Gastroesophageal sphincter (tissue), 3 donors: ENCODE measurements at regions not wholly inside any gene's neighbourhood (a gene's known extent, or its start where the extent isn't known, plus 50 kb on each side); places are given as distances from the start of the nearest gene placed in this dataset.

Experiments
- EP300 ChIP-seq: sonication (generic); formaldehyde crosslinking; IDR thresholded peaks from one replicate; pipeline ENCODE4 v1.6.1; 2017; ENCODE audit warnings: antibody characterized with exemption, mild to moderate bottlenecking
- POLR2A ChIP-seq, 2 donors: fragments of 450-650 bp; IDR thresholded peaks; one replicate each; pipeline ENCODE4 v1.6.1; 2017; ENCODE audit warnings: antibody characterized with exemption in 2 of 2, mild to moderate bottlenecking in 2 of 2, moderate library complexity in 1 of 2
- POLR2AphosphoS5 ChIP-seq: sonication (generic); formaldehyde crosslinking; IDR thresholded peaks from one replicate; pipeline ENCODE4 v1.6.1; 2017; ENCODE audit warnings: antibody characterized with exemption
- TF ChIP-seq, protein P1 (sequence below), 4 experiments: fragments of 200-600 bp in 2 of 4; fragments of 450-650 bp in 2 of 4; sonication (generic) in 1 of 4; IDR thresholded peaks; one replicate each; pipeline ENCODE4 v1.5.1; 2017 to 2019; ENCODE audit warnings: antibody characterized with exemption in 4 of 4, mild to moderate bottlenecking in 2 of 4, moderate library complexity in 2 of 4

DNA sequence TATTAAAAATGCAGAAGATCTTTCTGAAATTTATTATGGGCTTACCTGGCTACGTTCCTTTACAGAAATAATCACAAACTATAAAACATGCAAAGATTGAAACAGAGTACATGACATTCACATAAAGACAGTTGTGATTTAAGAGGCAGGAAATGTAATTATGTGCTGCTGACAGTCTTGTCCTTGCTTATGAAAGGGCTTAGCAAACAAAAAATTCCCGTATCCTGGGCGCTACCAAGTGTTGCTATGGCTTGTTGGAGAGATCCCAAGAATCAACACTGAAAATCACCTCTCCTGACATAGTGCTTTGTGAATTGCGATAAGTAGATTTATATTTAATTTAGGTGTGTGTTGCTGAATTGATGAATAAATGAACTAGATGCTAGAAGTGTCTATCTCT is 352.5 kb upstream of the C9orf72 start:
- TF ChIP-seq, protein P1, sequence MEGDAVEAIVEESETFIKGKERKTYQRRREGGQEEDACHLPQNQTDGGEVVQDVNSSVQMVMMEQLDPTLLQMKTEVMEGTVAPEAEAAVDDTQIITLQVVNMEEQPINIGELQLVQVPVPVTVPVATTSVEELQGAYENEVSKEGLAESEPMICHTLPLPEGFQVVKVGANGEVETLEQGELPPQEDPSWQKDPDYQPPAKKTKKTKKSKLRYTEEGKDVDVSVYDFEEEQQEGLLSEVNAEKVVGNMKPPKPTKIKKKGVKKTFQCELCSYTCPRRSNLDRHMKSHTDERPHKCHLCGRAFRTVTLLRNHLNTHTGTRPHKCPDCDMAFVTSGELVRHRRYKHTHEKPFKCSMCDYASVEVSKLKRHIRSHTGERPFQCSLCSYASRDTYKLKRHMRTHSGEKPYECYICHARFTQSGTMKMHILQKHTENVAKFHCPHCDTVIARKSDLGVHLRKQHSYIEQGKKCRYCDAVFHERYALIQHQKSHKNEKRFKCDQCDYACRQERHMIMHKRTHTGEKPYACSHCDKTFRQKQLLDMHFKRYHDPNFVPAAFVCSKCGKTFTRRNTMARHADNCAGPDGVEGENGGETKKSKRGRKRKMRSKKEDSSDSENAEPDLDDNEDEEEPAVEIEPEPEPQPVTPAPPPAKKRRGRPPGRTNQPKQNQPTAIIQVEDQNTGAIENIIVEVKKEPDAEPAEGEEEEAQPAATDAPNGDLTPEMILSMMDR (IDR thresholded peaks at IDR 0.05) = no peak
- no peak for TF ChIP-seq POLR2A (IDR thresholded peaks at IDR 0.05)
- TF ChIP-seq POLR2AphosphoS5 = no peak
- no peak for TF ChIP-seq EP300
